Mucosa of descending colon (tissue), 3 donors: ENCODE measurements at regions not wholly inside any gene's neighbourhood (a gene's known extent, or its start where the extent isn't known, plus 50 kb on each side); places are given as distances from the start of the nearest gene placed in this dataset.
A peak's percentile ranks its signal among the peaks of the same experiment; 100 is the strongest.

ENCODE experiments used
- ATAC-seq: fragments of 200-7000 bp; cut with Tn5 transposase; one replicate; pipeline ENCODE4 v1.9.1; 2020; ENCODE audit warnings: mild to moderate bottlenecking, moderate library complexity
- DNase-seq, 3 donors: peaks; one replicate each; pipeline ENCODE4 v3.0.0-alpha.2; 2020
- H3K36me3 ChIP-seq: fragments of 200-600 bp; one replicate; pipeline ENCODE4 v1.8.0; 2021; ENCODE audit warnings: low read depth, mild to moderate bottlenecking
- H3K4me1 ChIP-seq: fragments of 200-600 bp; one replicate; pipeline ENCODE4 v1.8.0; 2021; ENCODE audit warnings: low read depth, mild to moderate bottlenecking
- H3K4me3 ChIP-seq: fragments of 200-600 bp; one replicate; pipeline ENCODE4 v1.8.0; 2021; ENCODE audit warnings: mild to moderate bottlenecking
- H3K9me3 ChIP-seq: fragments of 200-600 bp; one replicate; pipeline ENCODE4 v1.8.0; 2021; ENCODE audit warnings: mild to moderate bottlenecking
- CTCF ChIP-seq: fragments of 200-600 bp; IDR thresholded peaks from one replicate; pipeline ENCODE4 v1.8.0; 2022; ENCODE audit warnings: antibody characterized with exemption, mild to moderate bottlenecking
- intact Hi-C, 2 donors: fragments of 100-400 bp; cut with DNase I in 1 of 2; cut with micrococcal nuclease in 1 of 2; formaldehyde crosslinking; loops; one replicate each; pipeline versions ENCODE4 v1.11.0 to v1.11.1; 2022; cut with DNase I, micrococcal nuclease
- donor health status: DM: no; HTN: no; CAD: no; lungs with moderate emphysema.
- donor health status: DM: no; HTN: no; CAD: no.
- donor health status: DM: no; HTN: yes; CAD: no.

- TF ChIP-seq CTCF: no peak
Measured at GRCh38 chr13:34356686-34357434, 538.9 kb downstream of the RFC3 start.

GRCh38 chr13:34357435-34358232, 539.7 kb downstream of the RFC3 start:
- no peaks in the 10 kb centered on the region for H3K4me1 ChIP-seq
- ATAC-seq (no peak), DNase-seq (no peak)
- no peak overlapping the region for H3K4me3 ChIP-seq
- H3K9me3 ChIP-seq: no peaks in the 10 kb centered on the region
- H3K36me3 ChIP-seq: no peaks in the 10 kb centered on the region
- intact Hi-C loops: no loop called here
- TF ChIP-seq CTCF: no peak

More at GRCh38 chr13:34356686-34357434, 538.9 kb downstream of the RFC3 start:
- DNase-seq (no peak), ATAC-seq (no peak)
- no peaks in the 10 kb centered on the region for H3K36me3 ChIP-seq
- intact Hi-C loops: no loop called here
- H3K4me3 ChIP-seq: no peak overlapping the region
- no peaks in the 10 kb centered on the region for H3K9me3 ChIP-seq
- no peaks in the 10 kb centered on the region for H3K4me1 ChIP-seq

GRCh38 chr13:34358811-34359513, 541.0 kb downstream of the RFC3 start:
- Histone ChIP-seq H3K4me1 (no peaks in the 10 kb centered on the region), H3K36me3 (no peaks in the 10 kb centered on the region), H3K9me3 (no peaks in the 10 kb centered on the region), H3K4me3 (no peak overlapping the region)
- intact Hi-C loops: no loop called here
- TF ChIP-seq CTCF: no peak
- DNase-seq: no peak
- peak; percentile 26 for ATAC-seq

- H3K4me1 ChIP-seq: no peaks in the 10 kb centered on the region
- no peaks in the 10 kb centered on the region for H3K9me3 ChIP-seq
- no peak overlapping the region for H3K4me3 ChIP-seq
- intact Hi-C loops: no loop called here
- no peaks in the 10 kb centered on the region for H3K36me3 ChIP-seq
- DNase-seq (no peak), ATAC-seq (no peak)
- TF ChIP-seq CTCF: no peak
Measured at GRCh38 chr13:34360702-34361101, 542.8 kb downstream of the RFC3 start.

GRCh38 chr13:34361560-34361959, 543.6 kb downstream of the RFC3 start:
- no peak for ATAC-seq
- no peaks in the 10 kb centered on the region for H3K36me3 ChIP-seq
- H3K9me3 ChIP-seq: peaks cover 3% of the 10 kb centered on the region
- intact Hi-C loops: no loop called here
- no peak for TF ChIP-seq CTCF
- no peak for DNase-seq
- H3K4me3 ChIP-seq: no peak overlapping the region
- no peaks in the 10 kb centered on the region for H3K4me1 ChIP-seq
